ENCODE measurements at regions not wholly inside any gene's neighbourhood (a gene's known extent, or its start where the extent isn't known, plus 50 kb on each side); places are given as distances from the start of the nearest gene placed in this dataset.
A peak's percentile ranks its signal among the peaks of the same experiment; 100 is the strongest.

GRCh38 chr10:131425752-131426533, 114.4 kb upstream of the TCERG1L start:
- no peak for DNase-seq

GRCh38 chr10:131426534-131426898, 115.0 kb upstream of the TCERG1L start:
- DNase-seq, result no peak

- DNase-seq, result no peak
These were observed 115.8 kb upstream of the TCERG1L start for GRCh38 chr10:131427281-131427680.

- no peak for DNase-seq
These were observed 116.4 kb upstream of the TCERG1L start for GRCh38 chr10:131427901-131428300.

GRCh38 chr10:131429141-131429540, 117.6 kb upstream of the TCERG1L start:
- no peak for DNase-seq

GRCh38 chr10:131429942-131430341, 118.4 kb upstream of the TCERG1L start:
- no peak for DNase-seq

GRCh38 chr10:131430716-131431412, 119.3 kb upstream of the TCERG1L start:
- no peak for DNase-seq

GRCh38 chr10:131431533-131431932, 120.0 kb upstream of the TCERG1L start:
- no peak for DNase-seq

- DNase-seq, result no peak
These were observed 120.6 kb upstream of the TCERG1L start for GRCh38 chr10:131431978-131432690.

GRCh38 chr10:131433568-131433967, 122.0 kb upstream of the TCERG1L start:
- no peak for DNase-seq

GRCh38 chr10:131435232-131435631, 123.7 kb upstream of the TCERG1L start:
- no peak for DNase-seq

GRCh38 chr10:131435760-131436457, 124.4 kb upstream of the TCERG1L start:
- DNase-seq, result no peak

- DNase-seq, result no peak
These were observed 124.9 kb upstream of the TCERG1L start for GRCh38 chr10:131436458-131436857.

- DNase-seq, result no peak
These were observed 126.3 kb upstream of the TCERG1L start for GRCh38 chr10:131437556-131438475.

- no peak for DNase-seq
These were observed 127.1 kb upstream of the TCERG1L start for GRCh38 chr10:131438665-131439064.

- no peak for DNase-seq
These were observed 128.2 kb upstream of the TCERG1L start for GRCh38 chr10:131439705-131440104.

GRCh38 chr10:131440405-131441360, 129.2 kb upstream of the TCERG1L start:
- DNase-seq, result no peak

GRCh38 chr10:131442271-131442670, 130.8 kb upstream of the TCERG1L start:
- DNase-seq, result no peak

- DNase-seq, result no peak
These were observed 132.8 kb upstream of the TCERG1L start for GRCh38 chr10:131444286-131444685.

GRCh38 chr10:131444862-131445461, 133.4 kb upstream of the TCERG1L start:
- DNase-seq, result peak; percentile 60
